Neural cell (in vitro differentiated cells): ENCODE measurements at regions not wholly inside any gene's neighbourhood (a gene's known extent, or its start where the extent isn't known, plus 50 kb on each side); places are given as distances from the start of the nearest gene placed in this dataset.

Source experiments
- EZH2 ChIP-seq: fragments of 200-600, 300-800 bp; shearing (Covaris generic), sonication (generic); IDR thresholded peaks from 2 replicates; pipeline ENCODE4 v1.6.1; 2014; ENCODE audit warnings: antibody characterized with exemption, low read length, borderline replicate concordance, mild to moderate bottlenecking; ENCODE audit not compliant: insufficient read depth, poor library complexity, severe bottlenecking
- MXI1 ChIP-seq: fragments of 450-650 bp; conservative IDR thresholded peaks from 2 replicates; pipeline ENCODE4 v1.6.1; 2014; ENCODE audit warnings: antibody characterized with exemption, mild to moderate bottlenecking; ENCODE audit not compliant: poor library complexity, severe bottlenecking
- POLR2AphosphoS5 ChIP-seq: IDR thresholded peaks from 2 replicates; pipeline ENCODE4 v1.6.1; 2012
- SMC3 ChIP-seq: fragments of 450-650 bp; conservative IDR thresholded peaks from 2 replicates; pipeline ENCODE4 v1.6.1; 2014; ENCODE audit warnings: antibody characterized with exemption, mild to moderate bottlenecking, moderate library complexity; ENCODE audit not compliant: poor library complexity
- TAF1 ChIP-seq: IDR thresholded peaks from 2 replicates; pipeline ENCODE4 v1.6.1; 2012; ENCODE audit warnings: low read depth
- TF ChIP-seq, protein P1 (sequence below): fragments of 450-650 bp; IDR thresholded peaks from 2 replicates; pipeline ENCODE4 v1.5.1; 2014; ENCODE audit warnings: antibody characterized with exemption, mild to moderate bottlenecking, moderate library complexity; ENCODE audit not compliant: poor library complexity, severe bottlenecking
- TF ChIP-seq, protein P2 (sequence below): IDR thresholded peaks from 2 replicates; pipeline ENCODE4 v1.6.1; 2012; ENCODE audit warnings: borderline replicate concordance

DNA sequence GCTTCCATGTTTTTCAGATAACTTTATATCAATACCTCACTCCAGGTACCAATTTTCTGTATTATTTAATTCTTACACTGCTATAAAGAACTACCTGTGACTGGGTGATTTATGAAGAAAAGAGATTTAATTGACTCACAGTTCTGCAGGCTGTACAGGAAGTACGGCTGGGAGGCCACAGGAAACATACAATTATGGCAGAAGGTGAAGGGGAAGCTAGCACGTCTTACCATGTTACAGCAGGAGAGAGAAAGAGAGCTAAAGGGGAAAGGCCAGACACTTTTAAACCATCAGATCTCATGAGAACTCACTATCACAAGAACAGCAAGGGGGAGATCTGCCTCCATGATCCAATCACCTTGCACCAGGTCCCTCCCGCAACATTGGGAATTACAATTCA lies 119.1 kb upstream of the BMP5 start:
- TF ChIP-seq, protein P1, sequence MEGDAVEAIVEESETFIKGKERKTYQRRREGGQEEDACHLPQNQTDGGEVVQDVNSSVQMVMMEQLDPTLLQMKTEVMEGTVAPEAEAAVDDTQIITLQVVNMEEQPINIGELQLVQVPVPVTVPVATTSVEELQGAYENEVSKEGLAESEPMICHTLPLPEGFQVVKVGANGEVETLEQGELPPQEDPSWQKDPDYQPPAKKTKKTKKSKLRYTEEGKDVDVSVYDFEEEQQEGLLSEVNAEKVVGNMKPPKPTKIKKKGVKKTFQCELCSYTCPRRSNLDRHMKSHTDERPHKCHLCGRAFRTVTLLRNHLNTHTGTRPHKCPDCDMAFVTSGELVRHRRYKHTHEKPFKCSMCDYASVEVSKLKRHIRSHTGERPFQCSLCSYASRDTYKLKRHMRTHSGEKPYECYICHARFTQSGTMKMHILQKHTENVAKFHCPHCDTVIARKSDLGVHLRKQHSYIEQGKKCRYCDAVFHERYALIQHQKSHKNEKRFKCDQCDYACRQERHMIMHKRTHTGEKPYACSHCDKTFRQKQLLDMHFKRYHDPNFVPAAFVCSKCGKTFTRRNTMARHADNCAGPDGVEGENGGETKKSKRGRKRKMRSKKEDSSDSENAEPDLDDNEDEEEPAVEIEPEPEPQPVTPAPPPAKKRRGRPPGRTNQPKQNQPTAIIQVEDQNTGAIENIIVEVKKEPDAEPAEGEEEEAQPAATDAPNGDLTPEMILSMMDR = no peak
- TF ChIP-seq POLR2AphosphoS5 = no peak
- TF ChIP-seq MXI1 = no peak
- TF ChIP-seq, protein P2, sequence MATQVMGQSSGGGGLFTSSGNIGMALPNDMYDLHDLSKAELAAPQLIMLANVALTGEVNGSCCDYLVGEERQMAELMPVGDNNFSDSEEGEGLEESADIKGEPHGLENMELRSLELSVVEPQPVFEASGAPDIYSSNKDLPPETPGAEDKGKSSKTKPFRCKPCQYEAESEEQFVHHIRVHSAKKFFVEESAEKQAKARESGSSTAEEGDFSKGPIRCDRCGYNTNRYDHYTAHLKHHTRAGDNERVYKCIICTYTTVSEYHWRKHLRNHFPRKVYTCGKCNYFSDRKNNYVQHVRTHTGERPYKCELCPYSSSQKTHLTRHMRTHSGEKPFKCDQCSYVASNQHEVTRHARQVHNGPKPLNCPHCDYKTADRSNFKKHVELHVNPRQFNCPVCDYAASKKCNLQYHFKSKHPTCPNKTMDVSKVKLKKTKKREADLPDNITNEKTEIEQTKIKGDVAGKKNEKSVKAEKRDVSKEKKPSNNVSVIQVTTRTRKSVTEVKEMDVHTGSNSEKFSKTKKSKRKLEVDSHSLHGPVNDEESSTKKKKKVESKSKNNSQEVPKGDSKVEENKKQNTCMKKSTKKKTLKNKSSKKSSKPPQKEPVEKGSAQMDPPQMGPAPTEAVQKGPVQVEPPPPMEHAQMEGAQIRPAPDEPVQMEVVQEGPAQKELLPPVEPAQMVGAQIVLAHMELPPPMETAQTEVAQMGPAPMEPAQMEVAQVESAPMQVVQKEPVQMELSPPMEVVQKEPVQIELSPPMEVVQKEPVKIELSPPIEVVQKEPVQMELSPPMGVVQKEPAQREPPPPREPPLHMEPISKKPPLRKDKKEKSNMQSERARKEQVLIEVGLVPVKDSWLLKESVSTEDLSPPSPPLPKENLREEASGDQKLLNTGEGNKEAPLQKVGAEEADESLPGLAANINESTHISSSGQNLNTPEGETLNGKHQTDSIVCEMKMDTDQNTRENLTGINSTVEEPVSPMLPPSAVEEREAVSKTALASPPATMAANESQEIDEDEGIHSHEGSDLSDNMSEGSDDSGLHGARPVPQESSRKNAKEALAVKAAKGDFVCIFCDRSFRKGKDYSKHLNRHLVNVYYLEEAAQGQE = no peak
- TF ChIP-seq SMC3 = no peak
- no peak for TF ChIP-seq TAF1
- no peak for TF ChIP-seq EZH2
